ENCODE measurements at regions not wholly inside any gene's neighbourhood (a gene's known extent, or its start where the extent isn't known, plus 50 kb on each side); places are given as distances from the start of the nearest gene placed in this dataset.

DNA sequence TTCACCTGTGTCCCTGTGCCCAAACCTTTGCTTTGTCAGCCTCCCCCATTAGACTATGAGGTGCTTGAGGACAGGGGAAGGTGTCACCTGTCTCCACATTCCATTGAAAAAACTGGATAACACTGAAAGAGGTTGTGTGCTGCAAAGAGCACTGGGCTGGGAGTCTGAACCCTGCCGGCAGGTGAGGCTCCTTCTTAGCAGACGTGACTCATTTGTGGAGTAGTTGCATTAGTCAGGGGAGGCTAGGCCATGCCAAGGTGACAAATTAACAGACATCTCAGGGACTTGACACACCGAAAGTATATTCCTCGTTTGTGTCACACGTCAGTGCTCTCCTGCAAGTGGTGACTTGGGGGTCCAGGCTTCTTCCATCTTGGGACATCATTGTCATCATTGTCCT lies 95.9 kb upstream of the STX18 start:
- Histone ChIP-seq H3K4me3 (no peak overlapping the region), H3K4me1 (no peaks in the 10 kb centered on the region), H3K9me3 (no peaks in the 10 kb centered on the region), H3K27me3 (no peaks in the 10 kb centered on the region), H3K27ac (no peak overlapping the region), H3K36me3 (no peaks in the 10 kb centered on the region)
- no peak for DNase-seq
- intact Hi-C loops (cut with DNase I; ENCODE audit: low total_unique reads) = no loop called here
- TF ChIP-seq POLR2A (IDR thresholded peaks at IDR 0.05) = no peak
- TF ChIP-seq, protein P1, sequence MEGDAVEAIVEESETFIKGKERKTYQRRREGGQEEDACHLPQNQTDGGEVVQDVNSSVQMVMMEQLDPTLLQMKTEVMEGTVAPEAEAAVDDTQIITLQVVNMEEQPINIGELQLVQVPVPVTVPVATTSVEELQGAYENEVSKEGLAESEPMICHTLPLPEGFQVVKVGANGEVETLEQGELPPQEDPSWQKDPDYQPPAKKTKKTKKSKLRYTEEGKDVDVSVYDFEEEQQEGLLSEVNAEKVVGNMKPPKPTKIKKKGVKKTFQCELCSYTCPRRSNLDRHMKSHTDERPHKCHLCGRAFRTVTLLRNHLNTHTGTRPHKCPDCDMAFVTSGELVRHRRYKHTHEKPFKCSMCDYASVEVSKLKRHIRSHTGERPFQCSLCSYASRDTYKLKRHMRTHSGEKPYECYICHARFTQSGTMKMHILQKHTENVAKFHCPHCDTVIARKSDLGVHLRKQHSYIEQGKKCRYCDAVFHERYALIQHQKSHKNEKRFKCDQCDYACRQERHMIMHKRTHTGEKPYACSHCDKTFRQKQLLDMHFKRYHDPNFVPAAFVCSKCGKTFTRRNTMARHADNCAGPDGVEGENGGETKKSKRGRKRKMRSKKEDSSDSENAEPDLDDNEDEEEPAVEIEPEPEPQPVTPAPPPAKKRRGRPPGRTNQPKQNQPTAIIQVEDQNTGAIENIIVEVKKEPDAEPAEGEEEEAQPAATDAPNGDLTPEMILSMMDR (IDR thresholded peaks at IDR 0.05) = no peak

DNA sequence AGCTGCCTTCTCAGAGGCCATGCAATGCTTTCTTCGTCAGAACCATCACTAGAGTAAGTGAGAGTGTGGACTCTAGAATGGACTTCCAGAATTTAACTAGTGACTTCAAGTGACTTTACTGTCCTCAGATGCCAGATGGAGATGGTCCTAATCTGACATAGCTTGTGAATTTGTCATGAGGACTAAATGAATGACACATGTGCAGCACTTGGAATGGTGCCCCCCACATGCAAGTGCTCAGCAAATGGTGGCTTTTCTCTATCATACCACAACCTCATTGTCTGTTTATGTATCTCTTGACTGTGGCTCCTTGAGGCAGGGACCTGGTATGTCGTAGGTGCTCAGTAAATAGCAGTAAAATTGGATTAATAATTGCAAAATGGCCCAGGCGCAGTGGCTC lies 91.6 kb upstream of the STX18 start:
- DNase-seq = no peak
- no peak for TF ChIP-seq POLR2A (IDR thresholded peaks at IDR 0.05)
- Histone ChIP-seq H3K4me1 (no peaks in the 10 kb centered on the region), H3K9me3 (no peaks in the 10 kb centered on the region), H3K27me3 (no peaks in the 10 kb centered on the region), H3K4me3 (no peak overlapping the region), H3K36me3 (no peaks in the 10 kb centered on the region), H3K27ac (no peak overlapping the region)
- intact Hi-C loops (cut with DNase I; ENCODE audit: low total_unique reads) = no loop called here

DNA sequence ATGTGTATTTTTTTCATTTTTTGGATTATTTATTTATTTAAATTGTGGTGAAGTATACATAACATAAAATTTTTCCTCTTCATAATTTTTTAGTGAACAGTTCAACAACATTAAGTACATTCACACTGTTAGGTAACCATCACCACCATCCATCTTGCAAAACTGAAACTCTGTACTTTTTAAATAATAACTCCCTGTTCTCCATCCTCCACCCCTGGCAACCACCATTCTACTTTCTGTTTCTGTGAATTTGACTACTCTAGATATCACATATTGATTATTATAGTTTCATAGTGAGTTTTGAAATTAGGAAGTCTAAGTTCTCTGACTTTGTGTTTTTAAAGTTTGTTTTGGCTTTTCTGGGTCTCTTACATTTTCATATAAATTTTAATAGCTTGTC lies 89.3 kb upstream of the STX18 start:
- no peaks in the 10 kb centered on the region for H3K4me1 ChIP-seq
- TF ChIP-seq POLR2A (IDR thresholded peaks at IDR 0.05) = no peak
- TF ChIP-seq, protein P1 (IDR thresholded peaks at IDR 0.05) = no peak
- H3K9me3 ChIP-seq = no peaks in the 10 kb centered on the region
- H3K27me3 ChIP-seq = no peaks in the 10 kb centered on the region
- H3K4me3 ChIP-seq = no peak overlapping the region
- H3K27ac ChIP-seq = no peak overlapping the region
- H3K36me3 ChIP-seq = no peaks in the 10 kb centered on the region
- intact Hi-C loops (cut with DNase I; ENCODE audit: low total_unique reads) = no loop called here
- no peak for DNase-seq

DNA sequence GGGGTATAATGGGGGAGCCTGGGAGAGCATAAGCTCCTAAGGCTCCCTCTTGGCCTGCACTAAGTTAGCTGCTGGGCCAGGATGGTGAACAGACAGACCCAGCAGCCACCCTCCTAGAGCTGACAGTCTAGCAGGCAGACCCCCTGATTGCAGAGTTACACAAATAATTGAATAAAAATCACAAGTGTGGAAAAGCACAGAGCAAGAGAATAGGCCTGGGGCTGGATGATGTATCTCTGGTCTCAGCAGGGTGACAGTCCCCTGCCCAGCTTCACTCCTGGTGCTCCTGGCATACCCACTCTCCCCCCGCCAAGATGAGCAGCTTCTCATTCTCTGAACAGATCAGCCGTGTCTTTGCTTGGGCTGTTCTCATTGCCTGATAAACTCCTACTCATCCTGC lies 86.1 kb upstream of the STX18 start:
- TF ChIP-seq, protein P1 (IDR thresholded peaks at IDR 0.05) = no peak
- no peak for TF ChIP-seq POLR2A (IDR thresholded peaks at IDR 0.05)
- H3K36me3 ChIP-seq = no peaks in the 10 kb centered on the region
- no peaks in the 10 kb centered on the region for H3K27me3 ChIP-seq
- no peak for DNase-seq
- no peak overlapping the region for H3K4me3 ChIP-seq
- H3K27ac ChIP-seq = no peak overlapping the region
- H3K4me1 ChIP-seq = no peaks in the 10 kb centered on the region
- intact Hi-C loops (cut with DNase I; ENCODE audit: low total_unique reads) = no loop called here
- H3K9me3 ChIP-seq = no peaks in the 10 kb centered on the region

DNA sequence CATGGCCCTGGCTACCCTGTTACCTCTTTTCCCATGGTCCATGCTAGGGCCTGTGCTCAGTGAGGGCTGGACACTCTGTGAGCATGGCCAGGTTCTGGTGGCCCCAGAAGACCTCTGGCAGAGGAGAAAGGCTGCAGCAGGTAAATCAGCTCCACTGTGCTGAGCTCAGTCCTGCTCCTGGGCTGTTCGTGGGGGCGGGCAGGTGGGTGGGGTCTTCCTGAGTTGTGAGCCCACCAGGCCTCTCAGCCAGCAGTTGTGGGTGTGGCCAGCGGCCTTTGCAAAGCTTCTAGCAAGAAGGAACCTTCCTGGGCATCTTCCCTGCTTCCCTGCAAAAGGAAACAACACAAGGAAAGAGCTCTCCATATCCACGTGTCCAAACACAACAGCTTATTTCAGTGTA lies 85.3 kb upstream of the STX18 start:
- intact Hi-C loops (cut with DNase I; ENCODE audit: low total_unique reads) = no loop called here
- Histone ChIP-seq H3K9me3 (no peaks in the 10 kb centered on the region), H3K27ac (no peak overlapping the region), H3K36me3 (no peaks in the 10 kb centered on the region), H3K27me3 (no peaks in the 10 kb centered on the region), H3K4me3 (no peak overlapping the region), H3K4me1 (no peaks in the 10 kb centered on the region)
- TF ChIP-seq, protein P1 (IDR thresholded peaks at IDR 0.05) = no peak
- TF ChIP-seq POLR2A (IDR thresholded peaks at IDR 0.05) = no peak
- no peak for DNase-seq

DNA sequence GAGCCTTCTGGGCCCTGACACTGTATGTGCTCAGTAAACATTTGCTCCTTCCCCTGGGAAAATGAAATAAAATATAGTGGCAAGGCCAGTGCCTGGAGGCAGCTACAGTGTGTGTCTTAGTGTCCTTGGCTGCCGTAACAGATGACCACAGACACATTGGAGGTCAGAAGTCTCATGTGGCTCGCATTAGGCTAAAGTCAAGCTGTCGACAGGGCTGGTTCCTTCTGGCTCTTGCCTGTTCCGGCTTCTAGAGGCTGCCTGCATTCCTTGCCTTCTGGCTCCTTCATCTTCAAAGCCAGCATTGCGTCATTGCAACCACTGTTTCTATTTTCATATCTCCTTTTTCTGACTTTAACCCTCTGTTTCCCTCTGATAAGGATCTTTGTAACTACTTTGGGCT lies 83.6 kb upstream of the STX18 start:
- no peak overlapping the region for H3K27ac ChIP-seq
- intact Hi-C loops (cut with DNase I; ENCODE audit: low total_unique reads) = no loop called here
- H3K36me3 ChIP-seq = no peaks in the 10 kb centered on the region
- H3K27me3 ChIP-seq = no peaks in the 10 kb centered on the region
- H3K4me3 ChIP-seq = no peak overlapping the region
- DNase-seq = no peak
- H3K9me3 ChIP-seq = no peaks in the 10 kb centered on the region
- TF ChIP-seq, protein P1 (IDR thresholded peaks at IDR 0.05) = no peak
- TF ChIP-seq POLR2A (IDR thresholded peaks at IDR 0.05) = no peak
- no peaks in the 10 kb centered on the region for H3K4me1 ChIP-seq
